GM12878 (cell line): ENCODE measurements at regions not wholly inside any gene's neighbourhood (a gene's known extent, or its start where the extent isn't known, plus 50 kb on each side); places are given as distances from the start of the nearest gene placed in this dataset.

Experiments used
- BHLHE40 ChIP-seq, 2 experiments: fragments of 450-650 bp in 1 of 2; IDR thresholded peaks; 2 replicates each; pipeline ENCODE4 v1.6.1; 2011 to 2017; ENCODE audit warnings: low read depth in 2 of 2, borderline replicate concordance in 1 of 2, improper control_type of control experiment in 1 of 2, low read length in 1 of 2, mild to moderate bottlenecking in 1 of 2
- CTCF ChIP-seq, 3 experiments: IDR thresholded peaks in 2 of 3; conservative IDR thresholded peaks in 1 of 3; 2 replicates each; pipeline ENCODE4 v1.5.1; 2011; ENCODE audit warnings: low read depth in 3 of 3, low read length in 3 of 3, mild to moderate bottlenecking in 3 of 3, control low read depth in 2 of 3, moderate library complexity in 2 of 3, inconsistent platforms in 1 of 3, mixed read lengths in 1 of 3; ENCODE audit not compliant: control insufficient read depth in 2 of 3, insufficient read depth in 1 of 3; ENCODE audit errors: extremely low read depth in 1 of 3
- EZH2 ChIP-seq: IDR thresholded peaks from 2 replicates; pipeline ENCODE4 v1.6.1; 2012; ENCODE audit warnings: low read depth, mild to moderate bottlenecking, control low read depth, inconsistent platforms, low read length, borderline replicate concordance; ENCODE audit not compliant: control insufficient read depth
- SMC3 ChIP-seq: IDR thresholded peaks from 2 replicates; pipeline ENCODE4 v1.6.1; 2011; ENCODE audit warnings: low read length, improper control_type of control experiment, borderline replicate concordance
- TAF1 ChIP-seq: IDR thresholded peaks from 2 replicates; pipeline ENCODE4 v1.6.1; 2011; ENCODE audit warnings: mild to moderate bottlenecking, low read depth, low read length, borderline replicate concordance
- TF ChIP-seq, protein P1 (sequence below): fragments of 450-650 bp; IDR thresholded peaks from 2 replicates; pipeline ENCODE4 v1.6.1; 2017; ENCODE audit warnings: borderline replicate concordance

GRCh38 chr21:20642681-20643080, 355.5 kb upstream of the NCAM2 start:
- TF ChIP-seq CTCF (IDR thresholded peaks at IDR 0.05 in 2 of 3, conservative IDR thresholded peaks at IDR 0.05 in 1 of 3; ENCODE audit: control insufficient read depth in 2 of 3, extremely low read depth in 1 of 3, insufficient read depth in 1 of 3, low read depth in 3 of 3, low read length in 3 of 3) (no peak), BHLHE40 (IDR thresholded peaks at IDR 0.05; ENCODE audit: borderline replicate concordance in 1 of 2, low read depth in 2 of 2, low read length in 1 of 2) (no peak), EZH2 (no peak), TAF1 (no peak), SMC3 (no peak)
- TF ChIP-seq, protein P1, sequence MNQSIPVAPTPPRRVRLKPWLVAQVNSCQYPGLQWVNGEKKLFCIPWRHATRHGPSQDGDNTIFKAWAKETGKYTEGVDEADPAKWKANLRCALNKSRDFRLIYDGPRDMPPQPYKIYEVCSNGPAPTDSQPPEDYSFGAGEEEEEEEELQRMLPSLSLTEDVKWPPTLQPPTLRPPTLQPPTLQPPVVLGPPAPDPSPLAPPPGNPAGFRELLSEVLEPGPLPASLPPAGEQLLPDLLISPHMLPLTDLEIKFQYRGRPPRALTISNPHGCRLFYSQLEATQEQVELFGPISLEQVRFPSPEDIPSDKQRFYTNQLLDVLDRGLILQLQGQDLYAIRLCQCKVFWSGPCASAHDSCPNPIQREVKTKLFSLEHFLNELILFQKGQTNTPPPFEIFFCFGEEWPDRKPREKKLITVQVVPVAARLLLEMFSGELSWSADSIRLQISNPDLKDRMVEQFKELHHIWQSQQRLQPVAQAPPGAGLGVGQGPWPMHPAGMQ: no peak
